ENCODE measurements at regions not wholly inside any gene's neighbourhood (a gene's known extent, or its start where the extent isn't known, plus 50 kb on each side); places are given as distances from the start of the nearest gene placed in this dataset.

- no peaks in the 10 kb centered on the region for H4K20me1 ChIP-seq (ENCODE audit: insufficient read depth, low read length)
- BruUV-seq (replicated peaks), result no TSS peak
- no peak overlapping the region for H3K4me2 ChIP-seq (ENCODE audit: low read length)
- H2AFZ ChIP-seq (ENCODE audit: low read length), result no peak overlapping the region
- TF ChIP-seq EZH2phosphoT487 (IDR thresholded peaks at IDR 0.05; ENCODE audit: borderline replicate concordance, low read depth, low read length) (no peak), CTCF (conservative IDR thresholded peaks at IDR 0.05; ENCODE audit: low read length) (no peak)
- H3K4me3 ChIP-seq (ENCODE audit: low read depth, low read length, poor library complexity, severe bottlenecking), result no peak overlapping the region
- no peaks in the 10 kb centered on the region for H3K4me1 ChIP-seq (ENCODE audit: insufficient read depth, low read length, poor library complexity, severe bottlenecking)
- intact Hi-C loops (cut with micrococcal nuclease; ENCODE audit: unreplicated experiment), result no loop called here
- no peaks in the 10 kb centered on the region for H3K9me2 ChIP-seq (ENCODE audit: insufficient read depth, low read length)
- H3K9me3 ChIP-seq (ENCODE audit: low read length), result no peaks in the 10 kb centered on the region
- no peak overlapping the region for H3K27ac ChIP-seq (ENCODE audit: low read depth, low read length, poor library complexity, severe bottlenecking)
- POLR2A ChIA-PET, result no interaction called here
- no peak for DNase-seq (ENCODE audit: low spot score)
- H3K36me3 ChIP-seq (ENCODE audit: insufficient read depth, low read length), result no peaks in the 10 kb centered on the region
- no peaks in the 10 kb centered on the region for H3K79me2 ChIP-seq (ENCODE audit: insufficient read depth, low read depth, low read length)
- CTCF ChIA-PET (ENCODE audit: unreplicated experiment), result no interaction called here
Observed at GRCh38 chr12:91786499-91787272, 359.0 kb downstream of the BTG1 start.

DNA sequence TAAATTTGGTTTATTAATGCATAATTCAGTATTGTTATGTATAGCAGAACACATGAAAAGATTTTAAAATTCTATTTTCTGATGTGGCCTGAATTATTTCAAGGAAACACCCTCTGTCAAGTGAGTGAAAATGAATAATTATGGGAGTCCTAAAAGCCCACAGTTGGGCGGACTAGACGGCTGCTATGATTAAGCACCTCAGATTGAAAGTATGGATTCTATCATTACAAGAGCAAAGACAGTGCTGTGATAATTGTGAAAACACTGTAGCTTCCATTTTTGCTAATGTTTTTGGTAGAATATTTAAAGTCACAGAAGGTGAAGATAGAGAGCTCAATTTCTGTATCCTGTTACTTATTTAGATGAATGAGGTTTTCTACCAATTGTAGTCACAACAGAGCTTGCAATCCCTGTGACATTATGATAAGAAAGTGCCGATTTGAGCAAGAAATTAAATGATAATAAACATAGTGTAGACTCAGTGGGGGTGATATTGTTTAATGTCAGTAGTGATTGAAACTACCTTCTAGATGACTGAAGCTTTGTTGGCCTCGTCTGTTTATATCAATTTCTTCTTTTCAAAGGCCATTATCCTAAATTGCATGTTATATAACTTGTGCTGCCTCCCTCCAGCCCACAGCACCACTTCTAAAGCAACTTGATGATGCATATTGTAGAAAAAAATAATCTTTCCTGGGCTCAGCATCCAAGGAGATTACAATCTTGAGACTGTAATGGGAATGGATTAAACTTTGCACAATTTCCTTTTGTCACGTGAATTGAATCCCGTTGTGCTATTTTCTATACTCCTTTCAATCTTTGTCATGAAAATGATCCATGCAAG lies 359.8 kb downstream of the BTG1 start:
- Histone ChIP-seq H3K79me2 (ENCODE audit: insufficient read depth, low read depth, low read length) (no peaks in the 10 kb centered on the region), H4K20me1 (ENCODE audit: insufficient read depth, low read length) (no peaks in the 10 kb centered on the region), H2AFZ (ENCODE audit: low read length) (no peak overlapping the region), H3K9me3 (ENCODE audit: low read length) (no peaks in the 10 kb centered on the region), H3K4me3 (ENCODE audit: low read depth, low read length, poor library complexity, severe bottlenecking) (no peak overlapping the region), H3K4me2 (ENCODE audit: low read length) (no peak overlapping the region), H3K4me1 (ENCODE audit: insufficient read depth, low read length, poor library complexity, severe bottlenecking) (no peaks in the 10 kb centered on the region), H3K36me3 (ENCODE audit: insufficient read depth, low read length) (no peaks in the 10 kb centered on the region), H3K9me2 (ENCODE audit: insufficient read depth, low read length) (no peaks in the 10 kb centered on the region), H3K27ac (ENCODE audit: low read depth, low read length, poor library complexity, severe bottlenecking) (no peak overlapping the region)
- BruUV-seq (replicated peaks), result no TSS peak
- CTCF ChIA-PET (ENCODE audit: unreplicated experiment), result no interaction called here
- intact Hi-C loops (cut with micrococcal nuclease; ENCODE audit: unreplicated experiment), result no loop called here
- TF ChIP-seq CTCF (conservative IDR thresholded peaks at IDR 0.05; ENCODE audit: low read length), result no peak
- no peak for TF ChIP-seq EZH2phosphoT487 (IDR thresholded peaks at IDR 0.05; ENCODE audit: borderline replicate concordance, low read depth, low read length)
- POLR2A ChIA-PET, result interaction anchor here (1.3 to 2.8 kb wide), 2 partner anchors 10 to 34 kb away, joined by 3 to 9 read pairs; no protein-coding TSS in a partner anchor
- no peak for DNase-seq (ENCODE audit: low spot score)

DNA sequence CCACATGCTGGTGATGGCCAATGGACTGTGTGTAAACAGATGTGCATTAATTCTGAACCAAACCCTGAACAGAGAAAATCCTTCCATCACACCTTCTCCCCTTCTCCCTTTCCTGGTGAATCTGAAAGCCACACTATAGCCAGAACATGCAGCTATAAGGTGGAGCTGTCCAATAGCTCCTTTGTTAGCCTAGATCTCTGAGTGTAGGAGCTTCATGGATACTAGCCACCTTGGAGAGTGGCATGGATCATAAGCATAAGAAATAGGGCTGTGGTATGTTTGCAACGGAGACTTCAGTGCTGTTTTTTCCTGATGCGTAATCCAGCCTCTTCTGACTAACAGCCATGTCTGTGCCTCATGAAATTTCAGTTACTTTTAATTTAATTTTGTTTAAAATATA lies 364.5 kb downstream of the BTG1 start:
- POLR2A ChIA-PET, result no interaction called here
- no peak for DNase-seq (ENCODE audit: low spot score)
- no peaks in the 10 kb centered on the region for H3K9me3 ChIP-seq (ENCODE audit: low read length)
- no peak for TF ChIP-seq CTCF (conservative IDR thresholded peaks at IDR 0.05; ENCODE audit: low read length)
- no peak for TF ChIP-seq EZH2phosphoT487 (IDR thresholded peaks at IDR 0.05; ENCODE audit: borderline replicate concordance, low read depth, low read length)
- intact Hi-C loops (cut with micrococcal nuclease; ENCODE audit: unreplicated experiment), result no loop called here
- CTCF ChIA-PET (ENCODE audit: unreplicated experiment), result no interaction called here
- no peaks in the 10 kb centered on the region for H3K4me1 ChIP-seq (ENCODE audit: insufficient read depth, low read length, poor library complexity, severe bottlenecking)
- no peak overlapping the region for H3K27ac ChIP-seq (ENCODE audit: low read depth, low read length, poor library complexity, severe bottlenecking)
- H2AFZ ChIP-seq (ENCODE audit: low read length), result no peak overlapping the region
- H3K4me2 ChIP-seq (ENCODE audit: low read length), result no peak overlapping the region
- H4K20me1 ChIP-seq (ENCODE audit: insufficient read depth, low read length), result no peaks in the 10 kb centered on the region
- H3K79me2 ChIP-seq (ENCODE audit: insufficient read depth, low read depth, low read length), result no peaks in the 10 kb centered on the region
- H3K36me3 ChIP-seq (ENCODE audit: insufficient read depth, low read length), result no peaks in the 10 kb centered on the region
- H3K4me3 ChIP-seq (ENCODE audit: low read depth, low read length, poor library complexity, severe bottlenecking), result no peak overlapping the region
- H3K9me2 ChIP-seq (ENCODE audit: insufficient read depth, low read length), result no peaks in the 10 kb centered on the region
- no TSS peak for BruUV-seq (replicated peaks)
